ENCODE measurements at regions not wholly inside any gene's neighbourhood (a gene's known extent, or its start where the extent isn't known, plus 50 kb on each side); places are given as distances from the start of the nearest gene placed in this dataset.

GRCh38 chr3:127363171-127363570 lies 75.3 kb upstream of the PRR20G start:
- no peaks in the 10 kb centered on the region for H3K36me3 ChIP-seq (replicated peaks)
- no peak for DNase-seq
- H3K4me3 ChIP-seq (ENCODE audit: low read depth, low read length) = no peak overlapping the region
- no peak for TF ChIP-seq CTCF (IDR thresholded peaks at IDR 0.05; ENCODE audit: low read depth, low read length, missing control alignments)
- in situ Hi-C loops (cut with HindIII; ENCODE audit: low pct_ligation_motif_present, low sequenced_read_pairs) = no loop called here
- peaks cover 2% of the 10 kb centered on the region for H3K27me3 ChIP-seq (replicated peaks)
- H3K27ac ChIP-seq = no peak overlapping the region

- in situ Hi-C loops (cut with HindIII; ENCODE audit: low pct_ligation_motif_present, low sequenced_read_pairs) = no loop called here
- H3K27me3 ChIP-seq (replicated peaks) = no peaks in the 10 kb centered on the region
- H3K27ac ChIP-seq = no peak overlapping the region
- DNase-seq = no peak
- H3K36me3 ChIP-seq (replicated peaks) = no peaks in the 10 kb centered on the region
- H3K4me3 ChIP-seq (ENCODE audit: low read depth, low read length) = no peak overlapping the region
- TF ChIP-seq CTCF (IDR thresholded peaks at IDR 0.05; ENCODE audit: low read depth, low read length, missing control alignments) = no peak
Observed at GRCh38 chr3:127360647-127361046, 72.8 kb upstream of the PRR20G start.

GRCh38 chr3:127358641-127359040 lies 70.8 kb upstream of the PRR20G start:
- Histone ChIP-seq H3K27ac (no peak overlapping the region), H3K36me3 (replicated peaks) (no peaks in the 10 kb centered on the region), H3K4me3 (ENCODE audit: low read depth, low read length) (no peak overlapping the region), H3K27me3 (replicated peaks) (no peaks in the 10 kb centered on the region)
- no peak for DNase-seq
- TF ChIP-seq CTCF (IDR thresholded peaks at IDR 0.05; ENCODE audit: low read depth, low read length, missing control alignments) = no peak
- in situ Hi-C loops (cut with HindIII; ENCODE audit: low pct_ligation_motif_present, low sequenced_read_pairs) = no loop called here

- no peak overlapping the region for H3K4me3 ChIP-seq (ENCODE audit: low read depth, low read length)
- H3K27me3 ChIP-seq (replicated peaks) = no peaks in the 10 kb centered on the region
- no peak for TF ChIP-seq CTCF (IDR thresholded peaks at IDR 0.05; ENCODE audit: low read depth, low read length, missing control alignments)
- no peak overlapping the region for H3K27ac ChIP-seq
- no peak for DNase-seq
- in situ Hi-C loops (cut with HindIII; ENCODE audit: low pct_ligation_motif_present, low sequenced_read_pairs) = no loop called here
- no peaks in the 10 kb centered on the region for H3K36me3 ChIP-seq (replicated peaks)
Observed at GRCh38 chr3:127356381-127356780, 68.5 kb upstream of the PRR20G start.

- TF ChIP-seq CTCF (IDR thresholded peaks at IDR 0.05; ENCODE audit: low read depth, low read length, missing control alignments) = no peak
- no peaks in the 10 kb centered on the region for H3K27me3 ChIP-seq (replicated peaks)
- no peak overlapping the region for H3K4me3 ChIP-seq (ENCODE audit: low read depth, low read length)
- no peak for DNase-seq
- H3K36me3 ChIP-seq (replicated peaks) = no peaks in the 10 kb centered on the region
- in situ Hi-C loops (cut with HindIII; ENCODE audit: low pct_ligation_motif_present, low sequenced_read_pairs) = no loop called here
- no peak overlapping the region for H3K27ac ChIP-seq
Observed at GRCh38 chr3:127354761-127355160, 66.9 kb upstream of the PRR20G start.

- Histone ChIP-seq H3K27ac (no peak overlapping the region), H3K36me3 (replicated peaks) (no peaks in the 10 kb centered on the region), H3K27me3 (replicated peaks) (no peaks in the 10 kb centered on the region), H3K4me3 (ENCODE audit: low read depth, low read length) (no peak overlapping the region)
- in situ Hi-C loops (cut with HindIII; ENCODE audit: low pct_ligation_motif_present, low sequenced_read_pairs) = no loop called here
- DNase-seq = no peak
- TF ChIP-seq CTCF (IDR thresholded peaks at IDR 0.05; ENCODE audit: low read depth, low read length, missing control alignments) = no peak
Observed at GRCh38 chr3:127352612-127353011, 64.8 kb upstream of the PRR20G start.
